HepG2 (cell line): ENCODE measurements at regions not wholly inside any gene's neighbourhood (a gene's known extent, or its start where the extent isn't known, plus 50 kb on each side); places are given as distances from the start of the nearest gene placed in this dataset.

Source experiments
- ATAC-seq: fragments of 200-7000 bp; cut with Tn5 transposase; 3 replicates; pipeline ENCODE4 v1.9.1; 2020; ENCODE audit warnings: mild to moderate bottlenecking, moderate library complexity
- BruUV-seq: library from RNA; stranded (reverse); fragments of 400-500 nt; replicated peaks from 2 replicates; lab custom pipeline; 2021; lab: Mats Ljungman, UMichigan
- CTCF ChIA-PET: fragments of 300-600 bp; formaldehyde crosslinking; extraction: SDS; loops from one replicate; lab custom pipeline; 2021; ENCODE audit warnings: low total read pairs, inconsistent platforms, low intra/inter-chr PET ratio; lab: Yijun Ruan, JAX
- POLR2A ChIA-PET: fragments of 350-600 bp; sonication (Branson Sonifier 250); formaldehyde crosslinking; loops from one replicate; lab custom pipeline; 2020; ENCODE audit warnings: antibody characterized with exemption, inconsistent platforms; lab: Yijun Ruan, JAX
- DNase-seq: peaks from one replicate; pipeline ENCODE4 v3.0.0-alpha.2; 2015; ENCODE audit warnings: low spot score
- FAIRE-seq: peaks from 3 replicates; lab custom pipeline; 2011; peaks lifted over from hg19 to GRCh38; lab: Jason Lieb, UNC
- H2AFZ ChIP-seq: one replicate; pipeline ENCODE4 v1.6.1; 2011; ENCODE audit warnings: low read length, inconsistent platforms
- H3K27ac ChIP-seq: fragments of 300-600 bp; 3 replicates; pipeline ENCODE4 v1.8.0; 2011; ENCODE audit warnings: mixed run types, mild to moderate bottlenecking, mixed read lengths, low read length, inconsistent platforms; ENCODE audit not compliant: insufficient read depth; ENCODE audit errors: extremely low read length
- H3K27me3 ChIP-seq, 2 experiments: fragments of 200-600 bp in 1 of 2; 2 replicates in 1 of 2; 3 replicates in 1 of 2; pipeline versions ENCODE4 v1.6.0 to v1.8.0; 2011; ENCODE audit warnings: low read length in 2 of 2, mild to moderate bottlenecking in 2 of 2, moderate library complexity in 2 of 2, inconsistent platforms in 1 of 2; ENCODE audit not compliant: insufficient read depth in 2 of 2, control insufficient read depth in 1 of 2
- H3K36me3 ChIP-seq, 2 experiments: fragments of 200-600 bp in 1 of 2; replicated peaks in 1 of 2; 2 replicates in 1 of 2; 3 replicates in 1 of 2; pipeline versions ENCODE4 v1.5.1 to v1.8.0; 2011; ENCODE audit warnings: low read length in 2 of 2, inconsistent platforms in 1 of 2; ENCODE audit not compliant: insufficient read depth in 2 of 2, control insufficient read depth in 1 of 2
- H3K4me1 ChIP-seq: 2 replicates; pipeline ENCODE4 v1.5.1; 2012; ENCODE audit warnings: low read length, inconsistent platforms; ENCODE audit not compliant: insufficient read depth
- H3K4me2 ChIP-seq: 2 replicates; pipeline ENCODE4 v1.6.0; 2011; ENCODE audit warnings: low read depth, low read length, inconsistent platforms
- H3K4me3 ChIP-seq, 3 experiments: fragments of 200-600 bp in 1 of 3; sonication (generic), shearing (Covaris generic) in 1 of 3; replicated peaks in 1 of 3; 2 replicates each; pipeline ENCODE4 v1.5.1; 2011 to 2016; ENCODE audit warnings: low read length in 3 of 3, inconsistent platforms in 2 of 3, low read depth in 2 of 3, mild to moderate bottlenecking in 2 of 3, control low read depth in 1 of 3, mixed read lengths in 1 of 3; ENCODE audit not compliant: insufficient read depth in 1 of 3
- H3K79me2 ChIP-seq: one replicate; pipeline ENCODE4 v1.6.1; 2011; ENCODE audit warnings: low read length, inconsistent platforms; ENCODE audit not compliant: insufficient read depth
- H3K9ac ChIP-seq: 2 replicates; pipeline ENCODE4 v1.6.0; 2011; ENCODE audit warnings: mild to moderate bottlenecking, low read depth, low read length, inconsistent platforms; ENCODE audit not compliant: insufficient read depth
- H3K9me3 ChIP-seq: 2 replicates; pipeline ENCODE4 v1.5.1; 2012; ENCODE audit warnings: mild to moderate bottlenecking, low read length
- H4K20me1 ChIP-seq: 2 replicates; pipeline ENCODE4 v1.6.0; 2011; ENCODE audit warnings: inconsistent platforms, mild to moderate bottlenecking, low read length, moderate library complexity; ENCODE audit not compliant: insufficient read depth
- KDM1A ChIP-seq: IDR thresholded peaks from 2 replicates; pipeline ENCODE4 v1.6.1; 2016; ENCODE audit warnings: missing compliant biosample characterization
- KMT2A ChIP-seq: sonication (generic); formaldehyde crosslinking; IDR thresholded peaks from 2 replicates; pipeline ENCODE4 v1.4.0; 2020; ENCODE audit warnings: missing genetic modification reagents
- PCBP1 ChIP-seq: fragments of 200-400 bp; formaldehyde crosslinking; IDR thresholded peaks from 2 replicates; pipeline ENCODE4 v1.6.1; 2017; ENCODE audit warnings: mild to moderate bottlenecking, low read depth, low read length, borderline replicate concordance
- SKI ChIP-seq: fragments of 450-650 bp; IDR thresholded peaks from one replicate; pipeline ENCODE4 v1.6.1; 2018; ENCODE audit warnings: mild to moderate bottlenecking; ENCODE audit not compliant: partially characterized antibody
- TAF1 ChIP-seq: sonication (generic); formaldehyde crosslinking; IDR thresholded peaks from 2 replicates; pipeline ENCODE4 v1.4.0; 2020; ENCODE audit warnings: missing genetic modification reagents
- ZNF143 ChIP-seq: sonication (generic); formaldehyde crosslinking; IDR thresholded peaks from 2 replicates; pipeline ENCODE4 v1.4.0; 2020; ENCODE audit warnings: missing genetic modification reagents
- ZNF598 ChIP-seq: sonication (generic); formaldehyde crosslinking; IDR thresholded peaks from 2 replicates; pipeline ENCODE4 v1.5.1; 2020; ENCODE audit warnings: mild to moderate bottlenecking, missing genetic modification reagents, borderline replicate concordance
- ZNF841 ChIP-seq: sonication (generic); formaldehyde crosslinking; IDR thresholded peaks from 2 replicates; pipeline ENCODE4 v1.8.1; 2023; ENCODE audit warnings: missing genetic modification reagents, borderline replicate concordance
- WGBS: methylation state at CpG from one replicate; pipeline ENCODE4 v1.1.6; 2017; ENCODE audit warnings: low lambda C conversion rate; 5-methylcytosine and 5-hydroxymethylcytosine counted together
- in situ Hi-C: cut with HindIII; loops from 2 replicates; pipeline ENCODE4 v1.10.0; 2017; ENCODE audit warnings: low pct_unique_long_range_greater_than_20kb; ENCODE audit not compliant: extremely low pct_ligation_motif_present
- intact Hi-C: fragments of 100-400 bp; cut with micrococcal nuclease; formaldehyde crosslinking; loops from one replicate; pipeline ENCODE4 v1.10.0; 2022; ENCODE audit not compliant: unreplicated experiment
- TF ChIP-seq, protein P1 (sequence below): sonication (generic); IDR thresholded peaks from 2 replicates; pipeline ENCODE4 v1.6.1; 2016; ENCODE audit warnings: low read depth, borderline replicate concordance
- TF ChIP-seq, protein P2 (sequence below): sonication (generic); formaldehyde crosslinking; IDR thresholded peaks from 2 replicates; pipeline ENCODE4 v1.9.0; 2021; ENCODE audit warnings: missing genetic modification reagents, mild to moderate bottlenecking, borderline replicate concordance

- in situ Hi-C loops (no loop called here), intact Hi-C loops (loop anchor here (10.0 kb wide), 1 partner anchor 302 kb away; no protein-coding TSS in a partner anchor)
- Histone ChIP-seq H3K27ac (no peak overlapping the region), H3K9me3 (no peaks in the 10 kb centered on the region), H3K9ac (no peak overlapping the region), H3K4me3 (no peak overlapping the region), H4K20me1 (no peaks in the 10 kb centered on the region), H3K4me1 (no peaks in the 10 kb centered on the region), H2AFZ (no peak overlapping the region), H3K36me3 (no peaks in the 10 kb centered on the region), H3K27me3 (no peaks in the 10 kb centered on the region), H3K4me2 (no peak overlapping the region), H3K79me2 (no peaks in the 10 kb centered on the region)
- ChIA-PET POLR2A (no interaction called here), CTCF (no interaction called here)
- ATAC-seq (no peak), DNase-seq (no peak), FAIRE-seq (no peak)
- 6% methylated on average over 1 of the region's 1 CpG for WGBS
- TF ChIP-seq SKI = no peak
- no peak for TF ChIP-seq PCBP1
- TF ChIP-seq KMT2A (CRISPR knock-in tag) = no peak
- no peak for TF ChIP-seq ZNF598 (CRISPR knock-in tag)
- no peak for TF ChIP-seq TAF1 (CRISPR knock-in tag)
- TF ChIP-seq, protein P1, sequence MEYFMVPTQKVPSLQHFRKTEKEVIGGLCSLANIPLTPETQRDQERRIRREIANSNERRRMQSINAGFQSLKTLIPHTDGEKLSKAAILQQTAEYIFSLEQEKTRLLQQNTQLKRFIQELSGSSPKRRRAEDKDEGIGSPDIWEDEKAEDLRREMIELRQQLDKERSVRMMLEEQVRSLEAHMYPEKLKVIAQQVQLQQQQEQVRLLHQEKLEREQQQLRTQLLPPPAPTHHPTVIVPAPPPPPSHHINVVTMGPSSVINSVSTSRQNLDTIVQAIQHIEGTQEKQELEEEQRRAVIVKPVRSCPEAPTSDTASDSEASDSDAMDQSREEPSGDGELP = no peak
- TF ChIP-seq KDM1A (CRISPR knock-in tag) = no peak
- TF ChIP-seq ZNF841 = no peak
- no peak for TF ChIP-seq ZNF143 (CRISPR knock-in tag)
- TF ChIP-seq, protein P2, sequence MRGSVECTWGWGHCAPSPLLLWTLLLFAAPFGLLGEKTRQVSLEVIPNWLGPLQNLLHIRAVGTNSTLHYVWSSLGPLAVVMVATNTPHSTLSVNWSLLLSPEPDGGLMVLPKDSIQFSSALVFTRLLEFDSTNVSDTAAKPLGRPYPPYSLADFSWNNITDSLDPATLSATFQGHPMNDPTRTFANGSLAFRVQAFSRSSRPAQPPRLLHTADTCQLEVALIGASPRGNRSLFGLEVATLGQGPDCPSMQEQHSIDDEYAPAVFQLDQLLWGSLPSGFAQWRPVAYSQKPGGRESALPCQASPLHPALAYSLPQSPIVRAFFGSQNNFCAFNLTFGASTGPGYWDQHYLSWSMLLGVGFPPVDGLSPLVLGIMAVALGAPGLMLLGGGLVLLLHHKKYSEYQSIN = no peak
- BruUV-seq = no TSS peak
Observed at GRCh38 chr11:22546746-22547145, 78.9 kb downstream of the FANCF start.
